HG02840 (cell line): ENCODE measurements at regions not wholly inside any gene's neighbourhood (a gene's known extent, or its start where the extent isn't known, plus 50 kb on each side); places are given as distances from the start of the nearest gene placed in this dataset.

Experiments
- ATAC-seq: cut with Tn5 transposase; IDR thresholded peaks from one replicate; pipeline ENCODE4 v1.9.1; 2021; ENCODE audit warnings: mild to moderate bottlenecking, moderate library complexity, moderate number of reproducible peaks; ENCODE audit not compliant: unreplicated experiment, low FRiP score

GRCh38 chr4:135605076-135605475, 1403.5 kb upstream of the PABPC4L start:
- no peak for ATAC-seq

- no peak for ATAC-seq
Measured at GRCh38 chr4:135604531-135604930, 1402.9 kb upstream of the PABPC4L start.

GRCh38 chr4:135601351-135601750, 1399.8 kb upstream of the PABPC4L start:
- ATAC-seq, result no peak

DNA sequence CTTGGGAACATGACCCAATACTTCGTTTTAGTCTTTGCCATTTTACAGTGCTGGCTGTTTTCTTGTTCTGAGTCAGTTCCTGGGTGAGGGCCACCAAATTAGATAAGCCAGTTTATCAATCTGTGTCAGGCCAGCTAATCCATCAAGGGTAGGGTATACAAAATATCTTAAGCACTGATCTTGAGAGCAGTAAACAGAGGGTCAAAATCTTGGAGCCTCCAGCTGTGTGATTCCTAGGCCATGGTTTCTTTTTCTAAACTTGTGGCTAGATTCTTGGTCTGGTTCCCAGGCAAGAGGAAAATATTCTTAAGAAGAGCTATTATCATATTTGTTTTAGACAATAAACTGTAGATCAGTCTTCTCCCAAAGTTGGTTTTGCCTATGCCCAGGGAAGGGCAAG, 1396.6 kb upstream of the PABPC4L start:
- ATAC-seq, result no peak

GRCh38 chr4:135594521-135594920, 1392.9 kb upstream of the PABPC4L start:
- ATAC-seq, result no peak

DNA sequence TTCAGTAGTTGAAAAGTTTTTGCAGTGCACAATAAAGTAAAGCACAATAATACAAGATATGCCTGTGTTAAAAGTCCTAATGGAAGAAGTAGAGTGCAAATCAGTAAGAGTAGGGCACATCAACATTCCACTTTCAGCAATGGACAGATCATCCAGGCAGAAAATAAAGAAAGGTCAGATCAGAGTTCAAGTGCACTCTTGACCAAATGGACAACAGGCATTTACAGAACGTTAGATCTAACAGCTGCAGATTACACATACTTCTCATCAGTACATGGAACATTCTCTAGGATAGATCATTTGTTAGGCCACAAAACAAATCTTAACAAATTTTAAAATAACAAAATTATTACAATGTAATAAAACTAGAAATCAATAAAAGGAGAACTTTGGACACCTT, 1373.5 kb upstream of the PABPC4L start:
- no peak for ATAC-seq

GRCh38 chr4:135573251-135573650, 1371.7 kb upstream of the PABPC4L start:
- ATAC-seq, result no peak

- no peak for ATAC-seq
Measured at GRCh38 chr4:135564090-135564489, 1362.5 kb upstream of the PABPC4L start.

DNA sequence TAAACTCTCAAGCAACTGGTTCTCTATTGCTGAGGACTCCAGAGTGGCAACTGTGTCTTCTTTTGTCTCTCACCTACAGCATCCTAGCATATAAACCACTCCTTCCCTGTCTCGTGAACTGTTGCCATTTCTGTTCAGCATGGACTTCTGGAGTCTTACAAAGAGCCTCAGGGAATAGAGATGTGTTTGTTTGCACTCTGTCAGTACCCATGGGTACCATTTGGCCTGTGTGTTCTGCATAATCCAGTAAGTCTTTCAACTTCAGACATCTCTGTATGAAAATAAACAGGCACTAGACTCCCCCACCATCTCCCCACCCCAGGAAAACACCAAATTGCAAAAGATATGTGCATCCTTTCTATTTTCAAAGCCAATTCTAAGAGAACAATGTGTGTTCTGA, 1351.6 kb upstream of the PABPC4L start:
- no peak for ATAC-seq

GRCh38 chr4:135552131-135552530, 1350.5 kb upstream of the PABPC4L start:
- ATAC-seq, result no peak

- ATAC-seq, result no peak
Measured at GRCh38 chr4:135548711-135549110, 1347.1 kb upstream of the PABPC4L start.

GRCh38 chr4:135545616-135546317, 1344.2 kb upstream of the PABPC4L start:
- no peak for ATAC-seq

DNA sequence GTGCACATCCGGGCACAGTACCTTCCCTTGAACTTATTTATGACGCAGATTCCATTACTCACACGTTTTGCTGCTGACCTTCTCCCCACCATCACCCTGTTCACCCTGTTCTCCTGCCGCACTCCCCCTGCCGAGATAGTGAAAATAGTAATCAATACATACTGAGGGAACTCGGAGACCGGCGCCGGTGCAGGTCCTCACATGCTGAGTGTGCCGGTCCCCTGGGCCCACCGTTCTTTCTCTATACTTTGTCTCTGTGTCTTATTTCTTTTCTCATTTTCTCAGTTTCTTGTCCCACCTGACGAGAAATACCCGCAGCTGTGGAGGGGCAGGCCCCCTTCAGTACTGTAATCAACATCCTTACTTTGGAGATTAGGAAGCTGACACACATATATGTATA, 1337.1 kb upstream of the PABPC4L start:
- ATAC-seq, result no peak

- no peak for ATAC-seq
Measured at GRCh38 chr4:135533053-135533452, 1331.5 kb upstream of the PABPC4L start.

GRCh38 chr4:135532132-135532531, 1330.5 kb upstream of the PABPC4L start:
- ATAC-seq, result no peak

GRCh38 chr4:135515295-135515694, 1313.7 kb upstream of the PABPC4L start:
- ATAC-seq, result no peak

DNA sequence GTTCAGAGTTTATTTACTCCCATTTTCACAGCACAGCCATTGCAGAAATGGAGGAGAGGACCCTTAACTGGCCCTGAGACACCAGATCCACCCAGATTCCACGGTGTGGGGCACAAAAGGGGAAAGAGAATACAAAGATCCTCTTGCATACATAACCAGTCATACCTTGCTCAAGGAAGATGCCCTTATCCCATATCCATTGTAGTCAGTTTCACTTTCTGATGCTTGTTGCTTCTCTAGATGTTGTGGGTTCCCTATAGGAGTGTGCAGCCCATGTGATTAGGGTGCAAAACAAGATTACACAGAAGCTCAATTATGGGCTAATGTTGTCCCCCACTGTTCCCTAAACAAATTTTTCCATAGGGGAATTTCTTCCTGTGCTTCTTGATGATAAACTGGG, 1309.0 kb upstream of the PABPC4L start:
- no peak for ATAC-seq

- ATAC-seq, result no peak
Measured at GRCh38 chr4:135508006-135508714, 1306.6 kb upstream of the PABPC4L start.

DNA sequence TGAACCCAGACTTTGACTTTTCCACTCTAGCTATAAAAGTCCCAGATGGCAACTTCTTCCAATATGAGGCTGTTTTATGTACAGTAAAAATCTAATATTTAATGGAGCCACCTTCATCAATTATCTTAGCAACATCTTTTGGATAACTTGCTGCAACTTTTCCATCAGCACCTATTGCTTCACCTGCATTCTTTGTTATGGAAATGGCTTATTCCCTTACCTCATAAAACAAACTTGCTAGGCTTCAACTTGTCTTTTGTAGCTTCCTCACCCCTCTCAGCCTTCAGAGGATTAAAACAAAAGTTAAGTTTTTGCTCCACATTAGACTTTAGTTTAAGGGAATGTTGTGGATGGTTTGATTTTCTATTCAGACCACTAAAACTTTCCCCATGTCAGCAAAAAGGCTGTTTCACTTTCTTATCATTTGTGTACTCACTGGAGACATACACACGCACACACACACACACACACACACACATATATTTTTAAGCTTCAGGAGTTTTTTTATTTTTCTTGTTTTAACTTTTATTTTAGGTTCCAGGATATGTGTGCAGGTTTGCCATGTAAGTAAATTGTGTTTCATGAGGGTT, 1296.1 kb upstream of the PABPC4L start:
- ATAC-seq, result no peak

DNA sequence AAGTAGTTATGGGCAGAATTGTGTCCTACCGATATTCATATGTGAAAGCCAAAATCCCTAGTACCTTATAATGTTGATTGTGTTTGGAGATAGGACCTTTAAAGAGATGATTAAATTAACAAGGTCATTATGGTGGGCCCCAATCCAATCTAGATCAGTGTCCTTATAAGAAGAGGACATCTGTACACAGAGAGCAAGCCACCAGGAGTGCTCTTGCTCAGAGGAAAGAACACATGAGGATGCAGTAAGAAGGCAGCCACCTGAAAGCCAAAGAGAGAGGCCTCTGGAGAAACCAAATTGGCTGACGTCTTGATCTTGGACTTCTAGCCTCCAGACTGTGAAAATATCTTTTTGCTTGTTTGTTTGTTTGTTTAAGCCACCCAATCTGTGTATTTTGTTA, 1290.8 kb upstream of the PABPC4L start:
- ATAC-seq, result no peak

GRCh38 chr4:135485371-135485770, 1283.8 kb upstream of the PABPC4L start:
- ATAC-seq, result no peak

- no peak for ATAC-seq
Measured at GRCh38 chr4:135476272-135476671, 1274.7 kb upstream of the PABPC4L start.
